HepG2 (cell line): ENCODE measurements at regions not wholly inside any gene's neighbourhood (a gene's known extent, or its start where the extent isn't known, plus 50 kb on each side); places are given as distances from the start of the nearest gene placed in this dataset.

Source experiments
- ATAC-seq: fragments of 200-7000 bp; cut with Tn5 transposase; 3 replicates; pipeline ENCODE4 v1.9.1; 2020; ENCODE audit warnings: mild to moderate bottlenecking, moderate library complexity
- BruUV-seq: library from RNA; stranded (reverse); fragments of 400-500 nt; replicated peaks from 2 replicates; lab custom pipeline; 2021; lab: Mats Ljungman, UMichigan
- CTCF ChIA-PET: fragments of 300-600 bp; formaldehyde crosslinking; extraction: SDS; loops from one replicate; lab custom pipeline; 2021; ENCODE audit warnings: low total read pairs, inconsistent platforms, low intra/inter-chr PET ratio; lab: Yijun Ruan, JAX
- POLR2A ChIA-PET: fragments of 350-600 bp; sonication (Branson Sonifier 250); formaldehyde crosslinking; loops from one replicate; lab custom pipeline; 2020; ENCODE audit warnings: antibody characterized with exemption, inconsistent platforms; lab: Yijun Ruan, JAX
- DNase-seq: peaks from one replicate; pipeline ENCODE4 v3.0.0-alpha.2; 2015; ENCODE audit warnings: low spot score
- FAIRE-seq: peaks from 3 replicates; lab custom pipeline; 2011; peaks lifted over from hg19 to GRCh38; lab: Jason Lieb, UNC
- H2AFZ ChIP-seq: one replicate; pipeline ENCODE4 v1.6.1; 2011; ENCODE audit warnings: low read length, inconsistent platforms
- H3K27ac ChIP-seq: fragments of 300-600 bp; 3 replicates; pipeline ENCODE4 v1.8.0; 2011; ENCODE audit warnings: mixed run types, mild to moderate bottlenecking, mixed read lengths, low read length, inconsistent platforms; ENCODE audit not compliant: insufficient read depth; ENCODE audit errors: extremely low read length
- H3K27me3 ChIP-seq, 2 experiments: fragments of 200-600 bp in 1 of 2; 2 replicates in 1 of 2; 3 replicates in 1 of 2; pipeline versions ENCODE4 v1.6.0 to v1.8.0; 2011; ENCODE audit warnings: low read length in 2 of 2, mild to moderate bottlenecking in 2 of 2, moderate library complexity in 2 of 2, inconsistent platforms in 1 of 2; ENCODE audit not compliant: insufficient read depth in 2 of 2, control insufficient read depth in 1 of 2
- H3K36me3 ChIP-seq, 2 experiments: fragments of 200-600 bp in 1 of 2; replicated peaks in 1 of 2; 2 replicates in 1 of 2; 3 replicates in 1 of 2; pipeline versions ENCODE4 v1.5.1 to v1.8.0; 2011; ENCODE audit warnings: low read length in 2 of 2, inconsistent platforms in 1 of 2; ENCODE audit not compliant: insufficient read depth in 2 of 2, control insufficient read depth in 1 of 2
- H3K4me1 ChIP-seq: 2 replicates; pipeline ENCODE4 v1.5.1; 2012; ENCODE audit warnings: low read length, inconsistent platforms; ENCODE audit not compliant: insufficient read depth
- H3K4me2 ChIP-seq: 2 replicates; pipeline ENCODE4 v1.6.0; 2011; ENCODE audit warnings: low read depth, low read length, inconsistent platforms
- H3K4me3 ChIP-seq, 3 experiments: fragments of 200-600 bp in 1 of 3; sonication (generic), shearing (Covaris generic) in 1 of 3; replicated peaks in 1 of 3; 2 replicates each; pipeline ENCODE4 v1.5.1; 2011 to 2016; ENCODE audit warnings: low read length in 3 of 3, inconsistent platforms in 2 of 3, low read depth in 2 of 3, mild to moderate bottlenecking in 2 of 3, control low read depth in 1 of 3, mixed read lengths in 1 of 3; ENCODE audit not compliant: insufficient read depth in 1 of 3
- H3K79me2 ChIP-seq: one replicate; pipeline ENCODE4 v1.6.1; 2011; ENCODE audit warnings: low read length, inconsistent platforms; ENCODE audit not compliant: insufficient read depth
- H3K9ac ChIP-seq: 2 replicates; pipeline ENCODE4 v1.6.0; 2011; ENCODE audit warnings: mild to moderate bottlenecking, low read depth, low read length, inconsistent platforms; ENCODE audit not compliant: insufficient read depth
- H3K9me3 ChIP-seq: 2 replicates; pipeline ENCODE4 v1.5.1; 2012; ENCODE audit warnings: mild to moderate bottlenecking, low read length
- H4K20me1 ChIP-seq: 2 replicates; pipeline ENCODE4 v1.6.0; 2011; ENCODE audit warnings: inconsistent platforms, mild to moderate bottlenecking, low read length, moderate library complexity; ENCODE audit not compliant: insufficient read depth
- ARNTL ChIP-seq: sonication (generic); formaldehyde crosslinking; IDR thresholded peaks from 2 replicates; pipeline ENCODE4 v1.4.0; 2020; ENCODE audit warnings: mild to moderate bottlenecking, missing genetic modification reagents
- HNF4G ChIP-seq, 2 experiments: sonication (generic) in 1 of 2; formaldehyde crosslinking in 1 of 2; IDR thresholded peaks; 2 replicates each; pipeline versions ENCODE4 v1.4.0 to v1.6.1; 2011 to 2020; ENCODE audit warnings: borderline replicate concordance in 2 of 2, low read depth in 2 of 2, mild to moderate bottlenecking in 2 of 2, low read length in 1 of 2, missing genetic modification reagents in 1 of 2, moderate library complexity in 1 of 2
- JUNB ChIP-seq: sonication (generic); formaldehyde crosslinking; IDR thresholded peaks from 2 replicates; pipeline ENCODE4 v1.8.0; 2022; ENCODE audit warnings: missing genetic modification reagents, mild to moderate bottlenecking, borderline replicate concordance
- PRMT3 ChIP-seq: sonication (generic); formaldehyde crosslinking; IDR thresholded peaks from 2 replicates; pipeline ENCODE4 v1.8.1; 2022; ENCODE audit warnings: low read depth, mild to moderate bottlenecking, moderate library complexity, missing genetic modification reagents, borderline replicate concordance
- SRSF1 ChIP-seq: fragments of 200-400 bp; formaldehyde crosslinking; optimal IDR thresholded peaks from 2 replicates; pipeline ENCODE3; 2017; ENCODE audit warnings: mild to moderate bottlenecking, low read depth, low read length, moderate library complexity
- ZNF251 ChIP-seq: sonication (generic); formaldehyde crosslinking; IDR thresholded peaks from 2 replicates; pipeline ENCODE4 v1.9.0; 2021; ENCODE audit warnings: mild to moderate bottlenecking, missing genetic modification reagents
- ZNF563 ChIP-seq: sonication (generic); formaldehyde crosslinking; IDR thresholded peaks from 2 replicates; pipeline ENCODE4 v1.8.0; 2022; ENCODE audit warnings: mild to moderate bottlenecking, moderate library complexity, missing genetic modification reagents
- ZNF564 ChIP-seq: sonication (generic); formaldehyde crosslinking; IDR thresholded peaks from 2 replicates; pipeline ENCODE4 v1.8.1; 2023; ENCODE audit warnings: mild to moderate bottlenecking, missing genetic modification reagents
- ZNF598 ChIP-seq: sonication (generic); formaldehyde crosslinking; IDR thresholded peaks from 2 replicates; pipeline ENCODE4 v1.5.1; 2020; ENCODE audit warnings: mild to moderate bottlenecking, missing genetic modification reagents, borderline replicate concordance
- ZNF766 ChIP-seq: sonication (generic); formaldehyde crosslinking; IDR thresholded peaks from 2 replicates; pipeline ENCODE4 v1.5.0; 2020; ENCODE audit warnings: missing genetic modification reagents, borderline replicate concordance
- WGBS: methylation state at CpG from one replicate; pipeline ENCODE4 v1.1.6; 2017; ENCODE audit warnings: low lambda C conversion rate; 5-methylcytosine and 5-hydroxymethylcytosine counted together
- in situ Hi-C: cut with HindIII; loops from 2 replicates; pipeline ENCODE4 v1.10.0; 2017; ENCODE audit warnings: low pct_unique_long_range_greater_than_20kb; ENCODE audit not compliant: extremely low pct_ligation_motif_present
- intact Hi-C: fragments of 100-400 bp; cut with micrococcal nuclease; formaldehyde crosslinking; loops from one replicate; pipeline ENCODE4 v1.10.0; 2022; ENCODE audit not compliant: unreplicated experiment
- TF ChIP-seq, protein P1 (sequence below): sonication (generic); formaldehyde crosslinking; IDR thresholded peaks from 2 replicates; pipeline ENCODE4 v1.4.0; 2020; ENCODE audit warnings: missing genetic modification reagents, borderline replicate concordance

- TF ChIP-seq ZNF563 (no peak), JUNB (CRISPR knock-in tag) (no peak), ARNTL (CRISPR knock-in tag) (no peak), PRMT3 (CRISPR knock-in tag) (no peak), ZNF598 (CRISPR knock-in tag) (no peak), ZNF766 (no peak)
- TF ChIP-seq, protein P1, sequence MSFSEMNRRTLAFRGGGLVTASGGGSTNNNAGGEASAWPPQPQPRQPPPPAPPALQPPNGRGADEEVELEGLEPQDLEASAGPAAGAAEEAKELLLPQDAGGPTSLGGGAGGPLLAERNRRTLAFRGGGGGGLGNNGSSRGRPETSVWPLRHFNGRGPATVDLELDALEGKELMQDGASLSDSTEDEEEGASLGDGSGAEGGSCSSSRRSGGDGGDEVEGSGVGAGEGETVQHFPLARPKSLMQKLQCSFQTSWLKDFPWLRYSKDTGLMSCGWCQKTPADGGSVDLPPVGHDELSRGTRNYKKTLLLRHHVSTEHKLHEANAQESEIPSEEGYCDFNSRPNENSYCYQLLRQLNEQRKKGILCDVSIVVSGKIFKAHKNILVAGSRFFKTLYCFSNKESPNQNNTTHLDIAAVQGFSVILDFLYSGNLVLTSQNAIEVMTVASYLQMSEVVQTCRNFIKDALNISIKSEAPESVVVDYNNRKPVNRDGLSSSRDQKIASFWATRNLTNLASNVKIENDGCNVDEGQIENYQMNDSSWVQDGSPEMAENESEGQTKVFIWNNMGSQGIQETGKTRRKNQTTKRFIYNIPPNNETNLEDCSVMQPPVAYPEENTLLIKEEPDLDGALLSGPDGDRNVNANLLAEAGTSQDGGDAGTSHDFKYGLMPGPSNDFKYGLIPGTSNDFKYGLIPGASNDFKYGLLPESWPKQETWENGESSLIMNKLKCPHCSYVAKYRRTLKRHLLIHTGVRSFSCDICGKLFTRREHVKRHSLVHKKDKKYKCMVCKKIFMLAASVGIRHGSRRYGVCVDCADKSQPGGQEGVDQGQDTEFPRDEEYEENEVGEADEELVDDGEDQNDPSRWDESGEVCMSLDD = no peak
Observed at GRCh38 chr14:83908419-83908818, 1621.5 kb upstream of the FLRT2 start (continued).

DNA sequence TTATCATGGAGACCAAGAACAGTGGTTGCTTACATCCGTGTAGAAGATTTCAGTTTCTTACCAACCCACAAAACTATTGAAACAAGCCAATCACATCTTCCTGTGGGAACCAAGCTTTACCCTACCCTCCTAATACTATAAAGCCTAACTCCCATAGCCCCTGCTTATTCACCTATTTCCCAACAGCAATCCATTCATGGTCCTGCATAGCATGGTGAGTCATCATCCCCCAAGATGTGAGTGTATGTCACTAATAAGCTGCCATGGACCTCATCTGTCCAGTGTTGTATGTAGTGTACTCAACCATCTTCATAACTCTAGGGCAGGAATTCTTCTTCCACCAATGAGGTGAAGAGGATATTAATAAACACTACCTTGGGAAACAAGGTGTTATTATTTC is 1620.4 kb upstream of the FLRT2 start:
- FAIRE-seq = no peak
- Histone ChIP-seq H3K4me3 (no peak overlapping the region), H3K27me3 (no peaks in the 10 kb centered on the region), H2AFZ (no peak overlapping the region), H3K79me2 (no peaks in the 10 kb centered on the region), H3K36me3 (no peaks in the 10 kb centered on the region), H3K4me1 (no peaks in the 10 kb centered on the region), H3K4me2 (no peak overlapping the region), H4K20me1 (no peaks in the 10 kb centered on the region), H3K9ac (no peak overlapping the region), H3K27ac (no peak overlapping the region), H3K9me3 (peaks cover 91% of the 10 kb centered on the region)
- no TSS peak for BruUV-seq
- no peak for DNase-seq
- ChIA-PET CTCF (no interaction called here), POLR2A (no interaction called here)
- ATAC-seq = no peak
- TF ChIP-seq ZNF564 (CRISPR knock-in tag) = no peak
- no peak for TF ChIP-seq ZNF251 (CRISPR knock-in tag)
- TF ChIP-seq SRSF1 = no peak
- no peak for TF ChIP-seq HNF4G (IDR thresholded peaks at IDR 0.05; ENCODE audit: borderline replicate concordance, low read depth, low read length)
- no peak for TF ChIP-seq HNF4G (CRISPR knock-in tag; IDR thresholded peaks at IDR 0.05; ENCODE audit: borderline replicate concordance, low read depth)
- in situ Hi-C loops (no loop called here), intact Hi-C loops (no loop called here)
- 0% methylated on average over 1 of the region's 1 CpG for WGBS
